HepG2 (cell line): ENCODE measurements at regions not wholly inside any gene's neighbourhood (a gene's known extent, or its start where the extent isn't known, plus 50 kb on each side); places are given as distances from the start of the nearest gene placed in this dataset.

Experiments used
- ATAC-seq: fragments of 200-7000 bp; cut with Tn5 transposase; 3 replicates; pipeline ENCODE4 v1.9.1; 2020; ENCODE audit warnings: mild to moderate bottlenecking, moderate library complexity
- BruUV-seq: library from RNA; stranded (reverse); fragments of 400-500 nt; replicated peaks from 2 replicates; lab custom pipeline; 2021; lab: Mats Ljungman, UMichigan
- CTCF ChIA-PET: fragments of 300-600 bp; formaldehyde crosslinking; extraction: SDS; loops from one replicate; lab custom pipeline; 2021; ENCODE audit warnings: low total read pairs, inconsistent platforms, low intra/inter-chr PET ratio; lab: Yijun Ruan, JAX
- POLR2A ChIA-PET: fragments of 350-600 bp; sonication (Branson Sonifier 250); formaldehyde crosslinking; loops from one replicate; lab custom pipeline; 2020; ENCODE audit warnings: antibody characterized with exemption, inconsistent platforms; lab: Yijun Ruan, JAX
- DNase-seq: peaks from one replicate; pipeline ENCODE4 v3.0.0-alpha.2; 2015; ENCODE audit warnings: low spot score
- FAIRE-seq: peaks from 3 replicates; lab custom pipeline; 2011; peaks lifted over from hg19 to GRCh38; lab: Jason Lieb, UNC
- H2AFZ ChIP-seq: one replicate; pipeline ENCODE4 v1.6.1; 2011; ENCODE audit warnings: low read length, inconsistent platforms
- H3K27ac ChIP-seq: fragments of 300-600 bp; 3 replicates; pipeline ENCODE4 v1.8.0; 2011; ENCODE audit warnings: mixed run types, mild to moderate bottlenecking, mixed read lengths, low read length, inconsistent platforms; ENCODE audit not compliant: insufficient read depth; ENCODE audit errors: extremely low read length
- H3K27me3 ChIP-seq, 2 experiments: fragments of 200-600 bp in 1 of 2; 2 replicates in 1 of 2; 3 replicates in 1 of 2; pipeline versions ENCODE4 v1.6.0 to v1.8.0; 2011; ENCODE audit warnings: low read length in 2 of 2, mild to moderate bottlenecking in 2 of 2, moderate library complexity in 2 of 2, inconsistent platforms in 1 of 2; ENCODE audit not compliant: insufficient read depth in 2 of 2, control insufficient read depth in 1 of 2
- H3K36me3 ChIP-seq, 2 experiments: fragments of 200-600 bp in 1 of 2; replicated peaks in 1 of 2; 2 replicates in 1 of 2; 3 replicates in 1 of 2; pipeline versions ENCODE4 v1.5.1 to v1.8.0; 2011; ENCODE audit warnings: low read length in 2 of 2, inconsistent platforms in 1 of 2; ENCODE audit not compliant: insufficient read depth in 2 of 2, control insufficient read depth in 1 of 2
- H3K4me1 ChIP-seq: 2 replicates; pipeline ENCODE4 v1.5.1; 2012; ENCODE audit warnings: low read length, inconsistent platforms; ENCODE audit not compliant: insufficient read depth
- H3K4me2 ChIP-seq: 2 replicates; pipeline ENCODE4 v1.6.0; 2011; ENCODE audit warnings: low read depth, low read length, inconsistent platforms
- H3K4me3 ChIP-seq, 3 experiments: fragments of 200-600 bp in 1 of 3; sonication (generic), shearing (Covaris generic) in 1 of 3; replicated peaks in 1 of 3; 2 replicates each; pipeline ENCODE4 v1.5.1; 2011 to 2016; ENCODE audit warnings: low read length in 3 of 3, inconsistent platforms in 2 of 3, low read depth in 2 of 3, mild to moderate bottlenecking in 2 of 3, control low read depth in 1 of 3, mixed read lengths in 1 of 3; ENCODE audit not compliant: insufficient read depth in 1 of 3
- H3K79me2 ChIP-seq: one replicate; pipeline ENCODE4 v1.6.1; 2011; ENCODE audit warnings: low read length, inconsistent platforms; ENCODE audit not compliant: insufficient read depth
- H3K9ac ChIP-seq: 2 replicates; pipeline ENCODE4 v1.6.0; 2011; ENCODE audit warnings: mild to moderate bottlenecking, low read depth, low read length, inconsistent platforms; ENCODE audit not compliant: insufficient read depth
- H3K9me3 ChIP-seq: 2 replicates; pipeline ENCODE4 v1.5.1; 2012; ENCODE audit warnings: mild to moderate bottlenecking, low read length
- H4K20me1 ChIP-seq: 2 replicates; pipeline ENCODE4 v1.6.0; 2011; ENCODE audit warnings: inconsistent platforms, mild to moderate bottlenecking, low read length, moderate library complexity; ENCODE audit not compliant: insufficient read depth
- RBM22 ChIP-seq: fragments of 200-400 bp; formaldehyde crosslinking; optimal IDR thresholded peaks from 2 replicates; pipeline ENCODE3; 2017; ENCODE audit warnings: mild to moderate bottlenecking, low read length, moderate library complexity
- YEATS4 ChIP-seq: sonication (generic); formaldehyde crosslinking; IDR thresholded peaks from 2 replicates; pipeline ENCODE4 v1.4.0; 2020; ENCODE audit warnings: missing genetic modification reagents, borderline replicate concordance
- ZNF207 ChIP-seq: fragments of 450-650 bp; IDR thresholded peaks from 2 replicates; pipeline ENCODE4 v1.6.1; 2016; ENCODE audit warnings: antibody characterized with exemption, borderline replicate concordance
- ZNF543 ChIP-seq: sonication (generic); formaldehyde crosslinking; IDR thresholded peaks from 2 replicates; pipeline ENCODE4 v1.4.0; 2020; ENCODE audit warnings: mild to moderate bottlenecking, missing genetic modification reagents
- WGBS: methylation state at CpG from one replicate; pipeline ENCODE4 v1.1.6; 2017; ENCODE audit warnings: low lambda C conversion rate; 5-methylcytosine and 5-hydroxymethylcytosine counted together
- in situ Hi-C: cut with HindIII; loops from 2 replicates; pipeline ENCODE4 v1.10.0; 2017; ENCODE audit warnings: low pct_unique_long_range_greater_than_20kb; ENCODE audit not compliant: extremely low pct_ligation_motif_present
- intact Hi-C: fragments of 100-400 bp; cut with micrococcal nuclease; formaldehyde crosslinking; loops from one replicate; pipeline ENCODE4 v1.10.0; 2022; ENCODE audit not compliant: unreplicated experiment
- TF ChIP-seq, protein P1 (sequence below), 2 experiments: sonication (generic) in 1 of 2; formaldehyde crosslinking in 1 of 2; IDR thresholded peaks; 2 replicates each; pipeline versions ENCODE4 v1.4.0 to v1.6.1; 2018 to 2020; ENCODE audit warnings: missing genetic modification reagents in 2 of 2, borderline replicate concordance in 1 of 2, low read depth in 1 of 2, mild to moderate bottlenecking in 1 of 2, missing biosample characterization in 1 of 2
- TF ChIP-seq, protein P2 (sequence below): sonication (generic); formaldehyde crosslinking; IDR thresholded peaks from one replicate; pipeline ENCODE4 v1.5.1; 2020; ENCODE audit warnings: mild to moderate bottlenecking, missing genetic modification reagents; ENCODE audit errors: not compliant biosample characterization

DNA sequence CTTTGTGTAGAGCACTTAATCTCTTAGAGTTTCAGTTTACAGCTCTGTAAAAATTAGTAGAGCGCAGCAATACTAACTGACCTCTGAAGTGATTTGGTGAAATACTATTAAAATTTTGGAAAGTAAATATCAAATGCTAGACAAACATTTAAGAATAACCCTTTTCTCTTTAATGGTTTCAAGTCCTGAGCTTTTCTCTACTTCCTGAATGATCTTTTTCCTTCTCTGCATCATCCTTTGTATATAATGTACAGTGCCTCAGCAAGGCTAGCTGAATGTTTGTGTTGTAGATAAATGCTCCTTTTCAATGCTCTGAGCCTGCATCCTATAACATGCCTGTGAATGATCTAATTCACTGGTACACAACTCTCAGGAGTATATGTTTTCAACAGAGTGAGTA is 272.9 kb downstream of the ADGRL2 start (continued):
- TF ChIP-seq, protein P1, sequence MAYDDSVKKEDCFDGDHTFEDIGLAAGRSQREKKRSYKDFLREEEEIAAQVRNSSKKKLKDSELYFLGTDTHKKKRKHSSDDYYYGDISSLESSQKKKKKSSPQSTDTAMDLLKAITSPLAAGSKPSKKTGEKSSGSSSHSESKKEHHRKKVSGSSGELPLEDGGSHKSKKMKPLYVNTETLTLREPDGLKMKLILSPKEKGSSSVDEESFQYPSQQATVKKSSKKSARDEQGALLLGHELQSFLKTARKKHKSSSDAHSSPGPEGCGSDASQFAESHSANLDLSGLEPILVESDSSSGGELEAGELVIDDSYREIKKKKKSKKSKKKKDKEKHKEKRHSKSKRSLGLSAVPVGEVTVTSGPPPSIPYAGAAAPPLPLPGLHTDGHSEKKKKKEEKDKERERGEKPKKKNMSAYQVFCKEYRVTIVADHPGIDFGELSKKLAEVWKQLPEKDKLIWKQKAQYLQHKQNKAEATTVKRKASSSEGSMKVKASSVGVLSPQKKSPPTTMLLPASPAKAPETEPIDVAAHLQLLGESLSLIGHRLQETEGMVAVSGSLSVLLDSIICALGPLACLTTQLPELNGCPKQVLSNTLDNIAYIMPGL (CRISPR knock-in tag; IDR thresholded peaks at IDR 0.05; ENCODE audit: borderline replicate concordance in 1 of 2, low read depth in 1 of 2) = no peak

DNA sequence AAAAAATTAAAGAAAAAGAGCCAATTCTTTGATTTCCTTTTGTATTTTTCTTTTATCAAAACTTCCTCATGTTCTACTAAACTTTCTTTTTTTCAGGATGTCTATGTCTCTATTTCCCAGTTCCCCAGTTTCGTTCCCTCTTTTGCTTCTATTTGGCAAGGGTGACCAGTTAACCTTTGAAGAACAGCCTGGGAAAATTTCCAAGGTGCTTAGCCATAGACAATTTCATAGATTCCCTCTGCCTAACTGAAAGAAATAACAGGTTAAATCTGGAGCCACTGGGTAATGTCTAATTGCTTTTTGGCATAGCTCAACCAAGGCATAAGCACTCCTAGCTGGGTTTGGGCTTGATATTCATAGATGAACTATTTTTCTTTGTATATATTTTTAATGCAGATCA is 272.3 kb downstream of the ADGRL2 start:
- intact Hi-C loops (no loop called here), in situ Hi-C loops (no loop called here)
- Histone ChIP-seq H3K4me3 (no peak overlapping the region), H3K9me3 (peaks cover 21% of the 10 kb centered on the region; the same call in 1 of the 2 replicates), H3K36me3 (no peaks in the 10 kb centered on the region), H3K4me2 (no peak overlapping the region), H3K27me3 (no peaks in the 10 kb centered on the region), H3K27ac (no peak overlapping the region), H3K79me2 (no peaks in the 10 kb centered on the region), H3K9ac (no peak overlapping the region), H4K20me1 (no peaks in the 10 kb centered on the region), H3K4me1 (no peaks in the 10 kb centered on the region), H2AFZ (no peak overlapping the region)
- TF ChIP-seq YEATS4 = no peak
- no peak for TF ChIP-seq RBM22
- FAIRE-seq = no peak
- no peak for ATAC-seq
- ChIA-PET POLR2A (no interaction called here), CTCF (no interaction called here)
- DNase-seq = no peak
- BruUV-seq = no TSS peak
- WGBS = 3% methylated on average over 1 of the region's 1 CpG

DNA sequence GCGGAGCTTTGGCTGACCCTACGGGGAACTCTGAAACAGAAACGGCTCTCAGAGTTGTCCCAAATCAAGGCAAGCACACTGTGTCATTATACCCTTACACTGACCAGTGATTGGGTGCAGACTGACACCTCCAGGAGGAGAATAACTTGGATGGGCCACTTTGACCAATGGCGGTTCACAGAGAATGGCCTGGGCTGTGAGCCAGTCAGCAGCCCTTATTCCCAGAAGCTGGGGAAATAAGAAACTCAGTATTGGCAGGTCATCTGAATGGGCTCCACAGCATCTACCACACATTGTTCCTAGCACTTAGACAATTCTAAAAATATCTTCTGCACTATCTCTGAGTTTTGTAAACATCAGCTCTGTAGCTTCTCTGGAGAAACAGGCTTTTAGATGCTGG is 265.2 kb downstream of the ADGRL2 start:
- 41% methylated on average over 3 of the region's 4 CpGs for WGBS
- POLR2A ChIA-PET = no interaction called here
- no TSS peak for BruUV-seq
- TF ChIP-seq ZNF207 (no peak), ZNF543 (no peak)
- TF ChIP-seq, protein P2, sequence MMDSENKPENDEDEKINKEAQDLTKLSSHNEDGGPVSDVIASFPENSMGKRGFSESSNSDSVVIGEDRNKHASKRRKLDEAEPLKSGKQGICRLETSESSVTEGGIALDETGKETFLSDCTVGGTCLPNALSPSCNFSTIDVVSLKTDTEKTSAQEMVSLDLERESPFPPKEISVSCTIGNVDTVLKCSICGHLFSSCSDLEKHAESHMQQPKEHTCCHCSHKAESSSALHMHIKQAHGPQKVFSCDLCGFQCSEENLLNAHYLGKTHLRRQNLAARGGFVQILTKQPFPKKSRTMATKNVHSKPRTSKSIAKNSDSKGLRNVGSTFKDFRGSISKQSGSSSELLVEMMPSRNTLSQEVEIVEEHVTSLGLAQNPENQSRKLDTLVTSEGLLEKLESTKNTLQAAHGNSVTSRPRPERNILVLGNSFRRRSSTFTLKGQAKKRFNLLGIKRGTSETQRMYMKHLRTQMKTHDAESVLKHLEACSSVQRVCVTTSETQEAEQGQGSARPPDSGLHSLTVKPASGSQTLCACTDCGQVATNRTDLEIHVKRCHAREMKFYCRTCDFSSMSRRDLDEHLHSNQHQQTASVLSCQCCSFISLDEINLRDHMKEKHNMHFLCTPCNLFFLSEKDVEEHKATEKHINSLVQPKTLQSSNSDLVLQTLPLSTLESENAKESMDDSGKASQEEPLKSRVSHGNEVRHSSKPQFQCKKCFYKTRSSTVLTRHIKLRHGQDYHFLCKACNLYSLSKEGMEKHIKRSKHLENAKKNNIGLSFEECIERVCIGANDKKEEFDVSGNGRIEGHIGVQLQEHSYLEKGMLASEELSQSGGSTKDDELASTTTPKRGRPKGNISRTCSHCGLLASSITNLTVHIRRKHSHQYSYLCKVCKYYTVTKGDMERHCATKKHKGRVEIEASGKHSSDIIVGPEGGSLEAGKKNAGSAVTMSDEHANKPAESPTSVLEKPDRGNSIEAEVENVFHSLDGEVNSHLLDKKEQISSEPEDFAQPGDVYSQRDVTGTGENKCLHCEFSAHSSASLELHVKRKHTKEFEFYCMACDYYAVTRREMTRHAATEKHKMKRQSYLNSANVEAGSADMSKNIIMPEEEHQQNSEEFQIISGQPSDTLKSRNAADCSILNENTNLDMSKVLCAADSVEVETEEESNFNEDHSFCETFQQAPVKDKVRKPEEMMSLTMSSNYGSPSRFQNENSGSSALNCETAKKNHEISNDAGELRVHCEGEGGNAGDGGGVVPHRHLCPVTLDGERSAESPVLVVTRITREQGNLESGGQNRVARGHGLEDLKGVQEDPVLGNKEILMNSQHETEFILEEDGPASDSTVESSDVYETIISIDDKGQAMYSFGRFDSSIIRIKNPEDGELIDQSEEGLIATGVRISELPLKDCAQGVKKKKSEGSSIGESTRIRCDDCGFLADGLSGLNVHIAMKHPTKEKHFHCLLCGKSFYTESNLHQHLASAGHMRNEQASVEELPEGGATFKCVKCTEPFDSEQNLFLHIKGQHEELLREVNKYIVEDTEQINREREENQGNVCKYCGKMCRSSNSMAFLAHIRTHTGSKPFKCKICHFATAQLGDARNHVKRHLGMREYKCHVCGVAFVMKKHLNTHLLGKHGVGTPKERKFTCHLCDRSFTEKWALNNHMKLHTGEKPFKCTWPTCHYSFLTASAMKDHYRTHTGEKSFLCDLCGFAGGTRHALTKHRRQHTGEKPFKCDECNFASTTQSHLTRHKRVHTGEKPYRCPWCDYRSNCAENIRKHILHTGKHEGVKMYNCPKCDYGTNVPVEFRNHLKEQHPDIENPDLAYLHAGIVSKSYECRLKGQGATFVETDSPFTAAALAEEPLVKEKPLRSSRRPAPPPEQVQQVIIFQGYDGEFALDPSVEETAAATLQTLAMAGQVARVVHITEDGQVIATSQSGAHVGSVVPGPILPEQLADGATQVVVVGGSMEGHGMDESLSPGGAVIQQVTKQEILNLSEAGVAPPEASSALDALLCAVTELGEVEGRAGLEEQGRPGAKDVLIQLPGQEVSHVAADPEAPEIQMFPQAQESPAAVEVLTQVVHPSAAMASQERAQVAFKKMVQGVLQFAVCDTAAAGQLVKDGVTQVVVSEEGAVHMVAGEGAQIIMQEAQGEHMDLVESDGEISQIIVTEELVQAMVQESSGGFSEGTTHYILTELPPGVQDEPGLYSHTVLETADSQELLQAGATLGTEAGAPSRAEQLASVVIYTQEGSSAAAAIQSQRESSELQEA (CRISPR knock-in tag) = no peak

More for the DNA sequence above, 265.2 kb downstream of the ADGRL2 start:
- no peaks in the 10 kb centered on the region for H3K4me1 ChIP-seq
- no peaks in the 10 kb centered on the region for H3K27me3 ChIP-seq
- no peak overlapping the region for H3K9ac ChIP-seq
- intact Hi-C loops (no loop called here), in situ Hi-C loops (no loop called here)
- DNase-seq (no peak), ATAC-seq (no peak), FAIRE-seq (no peak)
- H3K9me3 ChIP-seq = peaks cover 34% of the 10 kb centered on the region
- H3K4me2 ChIP-seq = no peak overlapping the region
- H4K20me1 ChIP-seq = no peaks in the 10 kb centered on the region
- H2AFZ ChIP-seq = no peak overlapping the region
- H3K27ac ChIP-seq = no peak overlapping the region
- H3K36me3 ChIP-seq = no peaks in the 10 kb centered on the region
- no peak overlapping the region for H3K4me3 ChIP-seq
- no peaks in the 10 kb centered on the region for H3K79me2 ChIP-seq
- CTCF ChIA-PET = no interaction called here
